IMR-90 (cell line): ENCODE measurements at regions not wholly inside any gene's neighbourhood (a gene's known extent, or its start where the extent isn't known, plus 50 kb on each side); places are given as distances from the start of the nearest gene placed in this dataset.

ENCODE experiments used
- ATAC-seq: fragments of 200-7000 bp; cut with Tn5 transposase; 2 replicates; pipeline ENCODE4 v1.9.1; 2020; ENCODE audit warnings: low read depth, mild to moderate bottlenecking, moderate library complexity
- BruUV-seq: library from RNA; stranded (reverse); fragments of 400-500 nt; replicated peaks from 2 replicates; lab custom pipeline; 2021; lab: Mats Ljungman, UMichigan
- CTCF ChIA-PET: fragments of 300-600 bp; formaldehyde crosslinking; extraction: SDS; loops from one replicate; lab custom pipeline; 2021; ENCODE audit warnings: antibody characterized with exemption; lab: Yijun Ruan, JAX
- POLR2A ChIA-PET: fragments of 300-600 bp; sonication (Branson Sonifier 250); formaldehyde crosslinking; loops from one replicate; lab custom pipeline; 2022; ENCODE audit warnings: antibody characterized with exemption; ENCODE audit not compliant: unreplicated experiment; lab: Charles Lee
- DNase-seq: peaks from one replicate; pipeline ENCODE4 v3.0.0; 2013
- H2AFZ ChIP-seq: replicated peaks from 2 replicates; pipeline ENCODE3; 2013; ENCODE audit warnings: low read length, mild to moderate bottlenecking; ENCODE audit not compliant: poor library complexity
- H2AK5ac ChIP-seq: 2 replicates; pipeline ENCODE4 v1.6.1; 2013; ENCODE audit warnings: low read depth, low read length, inconsistent platforms
- H2AK9ac ChIP-seq: replicated peaks from 2 replicates; pipeline ENCODE3; 2013; ENCODE audit warnings: mild to moderate bottlenecking, low read depth, low read length, moderate library complexity; ENCODE audit not compliant: poor library complexity
- H2BK120ac ChIP-seq: 2 replicates; pipeline ENCODE4 v1.6.1; 2013; ENCODE audit warnings: low read depth, low read length, inconsistent platforms
- H2BK15ac ChIP-seq: 3 replicates; pipeline ENCODE4 v1.6.1; 2013; ENCODE audit warnings: low read depth, low read length, inconsistent platforms
- H2BK20ac ChIP-seq: 2 replicates; pipeline ENCODE4 v1.6.1; 2013; ENCODE audit warnings: low read depth, mild to moderate bottlenecking, inconsistent platforms, low read length, moderate library complexity
- H2BK5ac ChIP-seq: 2 replicates; pipeline ENCODE4 v1.6.1; 2013; ENCODE audit warnings: mild to moderate bottlenecking, low read depth, low read length, inconsistent platforms; ENCODE audit not compliant: poor library complexity, severe bottlenecking
- H3K14ac ChIP-seq: replicated peaks from 2 replicates; pipeline ENCODE4 v1.6.1; 2013; ENCODE audit warnings: low read depth, low read length, inconsistent platforms
- H3K18ac ChIP-seq: 2 replicates; pipeline ENCODE4 v1.6.1; 2013; ENCODE audit warnings: low read depth, low read length, control low read depth
- H3K23ac ChIP-seq: 2 replicates; pipeline ENCODE4 v1.6.1; 2013; ENCODE audit warnings: low read depth, low read length, inconsistent platforms
- H3K27ac ChIP-seq: 2 replicates; pipeline ENCODE4 v1.5.1; 2013; ENCODE audit warnings: mild to moderate bottlenecking, control low read depth, low read length; ENCODE audit not compliant: insufficient read depth
- H3K27me3 ChIP-seq: 2 replicates; pipeline ENCODE4 v1.6.1; 2013; ENCODE audit warnings: low read length; ENCODE audit not compliant: control insufficient read depth, insufficient read depth
- H3K36me3 ChIP-seq: 2 replicates; pipeline ENCODE4 v1.6.1; 2013; ENCODE audit warnings: low read length, mixed read lengths; ENCODE audit not compliant: control insufficient read depth, insufficient read depth
- H3K4ac ChIP-seq: 2 replicates; pipeline ENCODE4 v1.6.1; 2013; ENCODE audit warnings: low read depth, low read length, inconsistent platforms
- H3K4me1 ChIP-seq: 2 replicates; pipeline ENCODE4 v1.6.1; 2013; ENCODE audit warnings: low read length, mixed read lengths; ENCODE audit not compliant: control insufficient read depth, insufficient read depth
- H3K4me2 ChIP-seq: 2 replicates; pipeline ENCODE4 v1.6.1; 2013; ENCODE audit warnings: low read depth, mild to moderate bottlenecking, control low read depth, low read length, moderate library complexity
- H3K4me3 ChIP-seq: 2 replicates; pipeline ENCODE4 v1.5.1; 2013; ENCODE audit warnings: low read depth, mild to moderate bottlenecking, control low read depth, low read length, moderate library complexity; ENCODE audit not compliant: insufficient read depth
- H3K56ac ChIP-seq: 2 replicates; pipeline ENCODE4 v1.6.1; 2013; ENCODE audit warnings: low read length, inconsistent platforms; ENCODE audit not compliant: insufficient read depth; ENCODE audit errors: extremely low read depth
- H3K79me1 ChIP-seq, 2 experiments: 2 replicates each; pipeline ENCODE4 v1.6.1; 2013; ENCODE audit warnings: low read length in 2 of 2, inconsistent platforms in 1 of 2, low read depth in 1 of 2
- H3K9ac ChIP-seq: 2 replicates; pipeline ENCODE4 v1.6.1; 2013; ENCODE audit warnings: low read depth, low read length, control low read depth
- H3K9me1 ChIP-seq: 2 replicates; pipeline ENCODE4 v1.6.1; 2013; ENCODE audit warnings: low read length, inconsistent platforms; ENCODE audit not compliant: insufficient read depth
- H3K9me3 ChIP-seq: 2 replicates; pipeline ENCODE4 v1.6.1; 2013; ENCODE audit warnings: low read length; ENCODE audit not compliant: control insufficient read depth, insufficient read depth
- H4K20me1 ChIP-seq: 2 replicates; pipeline ENCODE4 v1.6.1; 2013; ENCODE audit warnings: low read length, inconsistent platforms; ENCODE audit not compliant: insufficient read depth
- H4K5ac ChIP-seq: 2 replicates; pipeline ENCODE4 v1.6.1; 2013; ENCODE audit warnings: mild to moderate bottlenecking, low read depth, low read length, control low read depth
- H4K8ac ChIP-seq, 2 experiments: 2 replicates each; pipeline ENCODE4 v1.6.1; 2013; ENCODE audit warnings: low read depth in 2 of 2, low read length in 2 of 2, control low read depth in 1 of 2, inconsistent platforms in 1 of 2
- H4K91ac ChIP-seq: 2 replicates; pipeline ENCODE4 v1.6.1; 2013; ENCODE audit warnings: low read depth, low read length, inconsistent platforms; ENCODE audit not compliant: insufficient read depth
- BHLHE40 ChIP-seq: fragments of 150-350 bp; IDR thresholded peaks from 2 replicates; pipeline ENCODE4 v1.6.1; 2016; ENCODE audit warnings: mild to moderate bottlenecking, low read depth, low read length
- CEBPB ChIP-seq: IDR thresholded peaks from 2 replicates; pipeline ENCODE4 v1.6.1; 2012; ENCODE audit warnings: low read depth, low read length, improper control_type of control experiment
- FOS ChIP-seq: fragments of 150-350 bp; IDR thresholded peaks from 2 replicates; pipeline ENCODE4 v1.6.1; 2016; ENCODE audit warnings: low read depth, low read length
- MAZ ChIP-seq: IDR thresholded peaks from 2 replicates; pipeline ENCODE4 v1.6.1; 2012; ENCODE audit warnings: low read depth, mild to moderate bottlenecking, low read length, improper control_type of control experiment, moderate library complexity, borderline replicate concordance
- MXI1 ChIP-seq: IDR thresholded peaks from 2 replicates; pipeline ENCODE4 v1.6.1; 2012; ENCODE audit warnings: low read depth, mild to moderate bottlenecking, low read length, moderate library complexity, borderline replicate concordance
- NFE2L2 ChIP-seq: fragments of 150-350 bp; IDR thresholded peaks from 2 replicates; pipeline ENCODE4 v1.6.1; 2016; ENCODE audit warnings: low read depth, mild to moderate bottlenecking, low read length
- POLR2A ChIP-seq: IDR thresholded peaks from 2 replicates; pipeline ENCODE4 v1.6.1; 2012; ENCODE audit warnings: mild to moderate bottlenecking, low read depth, low read length
- RAD21 ChIP-seq: IDR thresholded peaks from 2 replicates; pipeline ENCODE4 v1.6.1; 2012; ENCODE audit warnings: low read length, improper control_type of control experiment
- RCOR1 ChIP-seq: IDR thresholded peaks from 2 replicates; pipeline ENCODE4 v1.6.1; 2012; ENCODE audit warnings: mild to moderate bottlenecking, low read length, improper control_type of control experiment; ENCODE audit not compliant: insufficient replicate concordance
- SMC3 ChIP-seq: fragments of 150-350 bp; IDR thresholded peaks from 2 replicates; pipeline ENCODE4 v1.6.1; 2016; ENCODE audit warnings: low read depth, mild to moderate bottlenecking, antibody characterized with exemption, low read length, moderate library complexity
- WGBS, 2 experiments: methylation state at CpG; one replicate each; pipeline versions ENCODE4 v1.1.5 to v1.1.7; 2013; ENCODE audit warnings: missing lambda C conversion rate in 2 of 2; ENCODE audit not compliant: insufficient read length in 1 of 2; ENCODE audit errors: extremely low coverage in 2 of 2; 5-methylcytosine and 5-hydroxymethylcytosine counted together
- dilution Hi-C: fragments of 300-500 bp; cut with HindIII; formaldehyde crosslinking; loops from one replicate; pipeline ENCODE4 v1.14.3; 2018; ENCODE audit warnings: low sequenced_read_pairs; ENCODE audit not compliant: unreplicated experiment
- in situ Hi-C: fragments of 300-500 bp; cut with MboI; formaldehyde crosslinking; loops from 3 replicates; pipeline ENCODE4 v1.14.3; 2019; ENCODE audit warnings: low sequenced_read_pairs, inconsistent platforms, mixed read lengths
- intact Hi-C: fragments of 100-400 bp; cut with micrococcal nuclease; formaldehyde crosslinking; loops from 2 replicates; pipeline ENCODE4 v1.10.0; 2022
- TF ChIP-seq, protein P1 (sequence below): conservative IDR thresholded peaks from 2 replicates; pipeline ENCODE4 v1.5.1; 2012; ENCODE audit warnings: mild to moderate bottlenecking, low read depth, low read length, improper control_type of control experiment
- TF ChIP-seq, protein P2 (sequence below): fragments of 150-350 bp; IDR thresholded peaks from 2 replicates; pipeline ENCODE4 v1.6.1; 2016; ENCODE audit warnings: low read depth, mild to moderate bottlenecking, low read length, moderate library complexity, borderline replicate concordance
- TF ChIP-seq, protein P3 (sequence below): fragments of 150-350 bp; IDR thresholded peaks from 2 replicates; pipeline ENCODE4 v1.6.1; 2017; ENCODE audit warnings: mild to moderate bottlenecking, antibody characterized with exemption, low read length, low read depth

DNA sequence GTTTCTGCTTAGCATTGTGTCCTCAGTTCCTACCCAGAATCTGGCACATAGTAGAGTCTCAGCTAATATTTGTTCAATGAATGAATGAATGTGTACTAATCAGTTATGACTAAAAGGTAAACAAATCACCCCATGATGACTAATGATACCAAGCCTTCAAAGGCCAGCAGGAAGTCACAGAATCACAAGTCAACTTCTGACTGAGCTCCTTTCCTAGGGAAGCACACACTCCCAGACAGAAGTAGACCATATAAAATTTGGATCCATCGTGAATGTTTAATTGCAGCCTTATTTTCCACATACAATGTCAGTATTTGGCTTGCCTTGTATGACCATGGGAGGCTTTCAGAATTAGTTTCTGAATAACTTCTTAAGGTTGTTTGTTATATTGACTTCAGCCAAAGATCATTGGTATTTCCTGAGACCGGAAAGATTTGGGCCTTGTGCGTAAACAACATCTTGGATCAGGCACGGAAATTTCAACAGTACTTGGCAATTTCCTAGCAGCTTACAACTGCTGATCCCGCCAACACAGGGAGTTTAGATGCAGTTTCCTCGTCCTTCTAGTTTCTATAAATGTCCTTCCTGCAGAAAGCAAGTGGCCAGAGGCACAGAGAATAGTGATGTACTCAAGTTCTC is 185.9 kb upstream of the ATP1B1 start (continued):
- no peak for TF ChIP-seq MAZ
- TF ChIP-seq, protein P1, sequence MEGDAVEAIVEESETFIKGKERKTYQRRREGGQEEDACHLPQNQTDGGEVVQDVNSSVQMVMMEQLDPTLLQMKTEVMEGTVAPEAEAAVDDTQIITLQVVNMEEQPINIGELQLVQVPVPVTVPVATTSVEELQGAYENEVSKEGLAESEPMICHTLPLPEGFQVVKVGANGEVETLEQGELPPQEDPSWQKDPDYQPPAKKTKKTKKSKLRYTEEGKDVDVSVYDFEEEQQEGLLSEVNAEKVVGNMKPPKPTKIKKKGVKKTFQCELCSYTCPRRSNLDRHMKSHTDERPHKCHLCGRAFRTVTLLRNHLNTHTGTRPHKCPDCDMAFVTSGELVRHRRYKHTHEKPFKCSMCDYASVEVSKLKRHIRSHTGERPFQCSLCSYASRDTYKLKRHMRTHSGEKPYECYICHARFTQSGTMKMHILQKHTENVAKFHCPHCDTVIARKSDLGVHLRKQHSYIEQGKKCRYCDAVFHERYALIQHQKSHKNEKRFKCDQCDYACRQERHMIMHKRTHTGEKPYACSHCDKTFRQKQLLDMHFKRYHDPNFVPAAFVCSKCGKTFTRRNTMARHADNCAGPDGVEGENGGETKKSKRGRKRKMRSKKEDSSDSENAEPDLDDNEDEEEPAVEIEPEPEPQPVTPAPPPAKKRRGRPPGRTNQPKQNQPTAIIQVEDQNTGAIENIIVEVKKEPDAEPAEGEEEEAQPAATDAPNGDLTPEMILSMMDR = no peak

DNA sequence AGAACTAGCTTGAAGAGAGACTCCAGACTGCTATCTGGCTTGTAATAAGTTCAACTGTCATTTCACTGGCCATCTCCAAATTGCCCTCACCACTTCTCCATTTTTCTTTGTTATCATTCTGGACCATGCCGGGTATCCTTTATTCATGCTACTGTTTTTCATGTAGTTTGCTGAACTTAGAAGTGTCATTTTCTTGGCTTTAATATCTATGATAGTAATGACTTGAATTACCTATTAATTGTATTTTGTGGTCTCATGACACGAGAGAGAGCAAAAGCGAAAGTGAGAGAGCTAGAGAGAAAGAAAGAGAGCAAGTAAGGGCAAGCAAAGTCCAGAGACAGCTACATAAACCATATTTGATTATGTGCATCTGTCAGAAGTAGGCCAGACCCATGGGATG is 184.9 kb upstream of the ATP1B1 start:
- no peak overlapping the region for H3K56ac ChIP-seq
- no TSS peak for BruUV-seq
- H3K4me3 ChIP-seq = no peak overlapping the region
- in situ Hi-C loops (no loop called here), dilution Hi-C loops (no loop called here), intact Hi-C loops (no loop called here)
- H3K9ac ChIP-seq = no peak overlapping the region
- no peak overlapping the region for H4K8ac ChIP-seq
- H3K9me1 ChIP-seq = no peaks in the 10 kb centered on the region
- no peak overlapping the region for H4K91ac ChIP-seq
- H4K5ac ChIP-seq = no peak overlapping the region
- ATAC-seq = no peak
- H3K36me3 ChIP-seq = no peaks in the 10 kb centered on the region
- H3K27me3 ChIP-seq = no peaks in the 10 kb centered on the region
- POLR2A ChIA-PET = no interaction called here
- H3K27ac ChIP-seq = no peak overlapping the region
- CTCF ChIA-PET = no interaction called here
- H2AK9ac ChIP-seq = no peak overlapping the region
- H3K9me3 ChIP-seq = no peaks in the 10 kb centered on the region
- H3K18ac ChIP-seq = no peak overlapping the region
- no peaks in the 10 kb centered on the region for H3K79me1 ChIP-seq
- no peak overlapping the region for H3K4me2 ChIP-seq
- DNase-seq = no peak
- no peak overlapping the region for H3K23ac ChIP-seq
- no peak overlapping the region; the same call in 1 of the 2 replicates for H2BK120ac ChIP-seq
- H4K20me1 ChIP-seq = no peaks in the 10 kb centered on the region
- H2AFZ ChIP-seq = no peak overlapping the region
- no peak overlapping the region for H2BK15ac ChIP-seq
- no peak overlapping the region; the same call in 1 of the 2 replicates for H2BK20ac ChIP-seq
- no peak overlapping the region for H2BK5ac ChIP-seq
- H3K14ac ChIP-seq = no peak overlapping the region
- no CpG with 5 or more reads among the region's 3 CpGs for WGBS, 2 experiments
- no peak overlapping the region for H3K4ac ChIP-seq
- no peak overlapping the region for H2AK5ac ChIP-seq
- 0 out of 2 replicates have a peak, but pooled peaks cover 2% of the 10 kb centered on the region for H3K4me1 ChIP-seq
- TF ChIP-seq RCOR1 = no peak
- TF ChIP-seq FOS = no peak
- TF ChIP-seq, protein P2, sequence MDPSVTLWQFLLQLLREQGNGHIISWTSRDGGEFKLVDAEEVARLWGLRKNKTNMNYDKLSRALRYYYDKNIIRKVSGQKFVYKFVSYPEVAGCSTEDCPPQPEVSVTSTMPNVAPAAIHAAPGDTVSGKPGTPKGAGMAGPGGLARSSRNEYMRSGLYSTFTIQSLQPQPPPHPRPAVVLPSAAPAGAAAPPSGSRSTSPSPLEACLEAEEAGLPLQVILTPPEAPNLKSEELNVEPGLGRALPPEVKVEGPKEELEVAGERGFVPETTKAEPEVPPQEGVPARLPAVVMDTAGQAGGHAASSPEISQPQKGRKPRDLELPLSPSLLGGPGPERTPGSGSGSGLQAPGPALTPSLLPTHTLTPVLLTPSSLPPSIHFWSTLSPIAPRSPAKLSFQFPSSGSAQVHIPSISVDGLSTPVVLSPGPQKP = no peak
- TF ChIP-seq POLR2A = no peak
- no peak for TF ChIP-seq NFE2L2
- no peak for TF ChIP-seq BHLHE40
- no peak for TF ChIP-seq RAD21
- no peak for TF ChIP-seq SMC3
- TF ChIP-seq, protein P3, sequence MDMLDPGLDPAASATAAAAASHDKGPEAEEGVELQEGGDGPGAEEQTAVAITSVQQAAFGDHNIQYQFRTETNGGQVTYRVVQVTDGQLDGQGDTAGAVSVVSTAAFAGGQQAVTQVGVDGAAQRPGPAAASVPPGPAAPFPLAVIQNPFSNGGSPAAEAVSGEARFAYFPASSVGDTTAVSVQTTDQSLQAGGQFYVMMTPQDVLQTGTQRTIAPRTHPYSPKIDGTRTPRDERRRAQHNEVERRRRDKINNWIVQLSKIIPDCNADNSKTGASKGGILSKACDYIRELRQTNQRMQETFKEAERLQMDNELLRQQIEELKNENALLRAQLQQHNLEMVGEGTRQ = no peak
- no peak for TF ChIP-seq CEBPB
- TF ChIP-seq MXI1 = no peak
